Right atrium auricular region (tissue), 2 donors: ENCODE measurements at regions not wholly inside any gene's neighbourhood (a gene's known extent, or its start where the extent isn't known, plus 50 kb on each side); places are given as distances from the start of the nearest gene placed in this dataset.

ENCODE experiments used
- DNase-seq: peaks from one replicate; pipeline ENCODE4 v3.0.0-alpha.2; 2019; ENCODE audit warnings: low spot score
- H3K27ac ChIP-seq, 2 donors: fragments of 200-600 bp; sonication (generic); 1 replicate in 1 of 2; 2 replicates in 1 of 2; pipeline ENCODE4 v1.5.1; 2016 to 2019
- H3K27me3 ChIP-seq, 2 donors: fragments of 200-600 bp; sonication (generic); one replicate each; pipeline versions ENCODE4 v1.5.1 to v1.6.0; 2017 to 2019
- H3K36me3 ChIP-seq: fragments of 200-600 bp; sonication (generic); one replicate; pipeline ENCODE4 v1.5.1; 2016
- H3K4me1 ChIP-seq, 2 donors: fragments of 200-600 bp; sonication (generic); one replicate each; pipeline versions ENCODE4 v1.5.1 to v1.6.0; 2017 to 2019
- H3K4me3 ChIP-seq, 2 donors: fragments of 200-600 bp; sonication (generic); 1 replicate in 1 of 2; 2 replicates in 1 of 2; pipeline ENCODE4 v1.5.1; 2017 to 2019; ENCODE audit warnings: mild to moderate bottlenecking in 1 of 2, moderate library complexity in 1 of 2
- H3K9me3 ChIP-seq, 2 donors: fragments of 200-600 bp; sonication (generic); one replicate each; pipeline ENCODE4 v1.5.1; 2019
- CTCF ChIP-seq, 2 donors: fragments of 200-600 bp; sonication (generic); IDR thresholded peaks; one replicate each; pipeline ENCODE4 v1.5.1; 2019; ENCODE audit warnings: antibody characterized with exemption in 2 of 2

DNA sequence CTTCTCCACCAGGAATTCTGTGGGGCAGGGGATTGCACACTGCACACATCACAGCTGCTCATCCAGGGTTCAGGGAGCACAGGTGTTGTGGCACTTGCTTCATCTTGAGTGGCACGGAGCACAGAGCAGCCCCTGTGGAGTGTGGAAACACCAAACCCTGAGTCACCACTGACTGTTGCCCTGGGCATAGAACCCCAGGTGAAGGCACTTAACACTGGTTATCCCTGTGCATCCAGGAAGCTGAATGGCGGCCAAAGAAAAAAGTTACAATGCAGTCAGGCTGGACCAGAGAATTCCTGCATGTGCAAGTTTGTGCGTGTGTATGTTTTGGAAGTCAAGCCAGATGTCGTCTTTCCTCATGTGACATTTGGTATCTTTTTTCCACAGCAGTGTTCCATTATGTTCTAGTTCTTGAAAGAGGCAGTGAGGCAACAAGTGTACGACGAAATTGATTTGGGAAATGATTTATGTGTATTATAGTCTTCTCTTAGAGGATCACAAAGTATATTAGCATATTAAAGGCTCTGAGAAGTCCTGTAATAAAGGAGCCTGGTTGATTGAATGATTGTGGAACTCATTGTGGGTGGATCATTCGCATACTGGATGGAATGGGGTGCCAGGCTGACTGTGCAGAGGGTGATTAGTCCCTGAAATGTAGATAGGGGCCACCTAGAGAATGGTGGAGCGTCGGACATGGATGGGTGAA, 292.3 kb downstream of the TLE3 start:
- no peak for DNase-seq
- H3K27ac ChIP-seq, result no peak overlapping the region
- no peaks in the 10 kb centered on the region for H3K4me1 ChIP-seq
- H3K36me3 ChIP-seq, result no peaks in the 10 kb centered on the region
- H3K9me3 ChIP-seq, result no peaks in the 10 kb centered on the region
- TF ChIP-seq CTCF (IDR thresholded peaks at IDR 0.05), result no peak
- H3K27me3 ChIP-seq, result no peaks in the 10 kb centered on the region
- no peak overlapping the region for H3K4me3 ChIP-seq

- Histone ChIP-seq H3K9me3 (no peaks in the 10 kb centered on the region), H3K27ac (no peak overlapping the region), H3K4me1 (no peaks in the 10 kb centered on the region), H3K4me3 (no peak overlapping the region), H3K27me3 (no peaks in the 10 kb centered on the region), H3K36me3 (no peaks in the 10 kb centered on the region)
- no peak for DNase-seq
- TF ChIP-seq CTCF (IDR thresholded peaks at IDR 0.05), result no peak
Observed at GRCh38 chr15:69806287-69806915, 291.3 kb downstream of the TLE3 start.

DNA sequence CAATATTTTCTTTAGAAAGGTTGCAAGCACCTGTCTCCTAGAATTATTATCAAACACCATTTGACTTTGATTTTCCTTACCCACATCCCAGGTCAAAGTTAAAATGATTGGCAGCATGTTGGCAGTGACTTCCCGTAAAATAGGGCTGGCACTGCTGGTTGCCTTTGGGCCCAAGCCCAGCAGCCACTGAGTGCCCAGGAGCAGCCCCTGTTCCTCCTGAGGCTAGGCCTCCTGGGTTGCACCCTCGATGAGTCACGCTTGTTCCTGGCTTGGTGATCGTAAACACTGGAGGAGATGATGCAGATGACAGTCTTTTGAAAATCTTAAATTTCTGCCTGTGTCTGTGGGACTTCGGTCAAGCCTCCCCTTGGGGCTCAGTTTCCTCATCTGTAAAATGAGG, 290.0 kb downstream of the TLE3 start:
- DNase-seq, result no peak
- no peak for TF ChIP-seq CTCF (IDR thresholded peaks at IDR 0.05)
- Histone ChIP-seq H3K4me3 (no peak overlapping the region), H3K36me3 (no peaks in the 10 kb centered on the region), H3K9me3 (no peaks in the 10 kb centered on the region), H3K4me1 (no peaks in the 10 kb centered on the region), H3K27me3 (no peaks in the 10 kb centered on the region), H3K27ac (no peak overlapping the region)

GRCh38 chr15:69808756-69809155, 289.0 kb downstream of the TLE3 start:
- H3K9me3 ChIP-seq, result no peaks in the 10 kb centered on the region
- no peaks in the 10 kb centered on the region for H3K36me3 ChIP-seq
- no peak for DNase-seq
- no peaks in the 10 kb centered on the region for H3K4me1 ChIP-seq
- H3K27ac ChIP-seq, result no peak overlapping the region
- no peaks in the 10 kb centered on the region for H3K27me3 ChIP-seq
- H3K4me3 ChIP-seq, result no peak overlapping the region
- no peak for TF ChIP-seq CTCF (IDR thresholded peaks at IDR 0.05)

DNA sequence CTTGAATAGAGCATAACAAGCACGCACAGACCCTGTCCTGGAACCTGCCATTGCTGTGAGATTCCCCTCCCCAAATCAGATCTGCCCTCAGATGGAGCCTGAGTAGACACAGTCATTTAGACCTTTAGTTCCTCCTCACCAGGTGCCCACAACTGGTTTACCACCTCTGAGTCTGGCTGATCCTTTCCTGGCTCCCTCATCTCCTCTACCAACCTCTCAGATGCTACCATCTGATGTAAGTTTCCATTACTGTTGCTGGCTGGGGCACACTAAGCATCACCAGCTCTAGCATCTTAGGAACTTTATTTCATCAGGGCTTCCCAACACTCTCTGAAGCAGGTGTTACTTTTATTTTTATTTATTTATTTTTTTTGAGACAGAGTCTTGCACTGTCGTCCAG, 288.3 kb downstream of the TLE3 start:
- DNase-seq, result no peak
- H3K27ac ChIP-seq, result no peak overlapping the region

More for the DNA sequence above, 288.3 kb downstream of the TLE3 start:
- H3K4me3 ChIP-seq, result no peak overlapping the region
- no peaks in the 10 kb centered on the region for H3K36me3 ChIP-seq
- no peak for TF ChIP-seq CTCF (IDR thresholded peaks at IDR 0.05)
- H3K9me3 ChIP-seq, result no peaks in the 10 kb centered on the region
- H3K27me3 ChIP-seq, result no peaks in the 10 kb centered on the region
- H3K4me1 ChIP-seq, result no peaks in the 10 kb centered on the region
